Right cardiac atrium (tissue), 5 donors: ENCODE measurements at regions not wholly inside any gene's neighbourhood (a gene's known extent, or its start where the extent isn't known, plus 50 kb on each side); places are given as distances from the start of the nearest gene placed in this dataset.
"Not testable (repeated sequence)": the region's sequence is repeated elsewhere in the genome, so short reads cannot be mapped to it uniquely, and the experiment has no call there.

ENCODE experiments used
- ATAC-seq, 2 donors: fragments of 200-7000 bp; cut with Tn5 transposase; one replicate each; pipeline versions ENCODE4 v1.8.0 to v1.9.1; 2020; ENCODE audit warnings: moderate library complexity in 2 of 2, mild to moderate bottlenecking in 1 of 2
- DNase-seq, 3 donors: peaks; one replicate each; pipeline ENCODE4 v3.0.0-alpha.2; 2020
- H3K27ac ChIP-seq: one replicate; pipeline ENCODE4 v1.5.1; 2013; ENCODE audit warnings: mild to moderate bottlenecking, low read length, control low read depth, moderate library complexity
- H3K27me3 ChIP-seq: one replicate; pipeline ENCODE4 v1.6.1; 2013; ENCODE audit not compliant: control insufficient read depth, insufficient read depth
- H3K4me1 ChIP-seq: one replicate; pipeline ENCODE4 v1.6.1; 2013; ENCODE audit warnings: low read length; ENCODE audit not compliant: control insufficient read depth, insufficient read depth
- H3K4me3 ChIP-seq: one replicate; pipeline ENCODE4 v1.5.1; 2013; ENCODE audit warnings: low read length, control low read depth
- H3K9me3 ChIP-seq: one replicate; pipeline ENCODE4 v1.6.1; 2013; ENCODE audit warnings: low read length; ENCODE audit not compliant: control insufficient read depth
- WGBS: extraction: QIAGEN DNeasy Blood & Tissue Kit; methylation state at CpG from one replicate; pipeline ENCODE4 v1.1.7; 2013; 5-methylcytosine and 5-hydroxymethylcytosine counted together
- intact Hi-C, 4 donors: fragments of 100-400 bp; cut with DNase I; formaldehyde crosslinking; loops; one replicate each; pipeline versions ENCODE4 v1.11.0 to v1.14.0; 2022 to 2023
- donor health status: healthy with polysubstance abuse.
- donor health status: DM: no; HTN: yes; CAD: no.
- donor health status: DM: no; HTN: no; CAD: no.
- donor health status: DM: no; HTN: yes; CAD: no; lungs with severe emphysema.
- donor health status: DM: yes; HTN: yes; CAD: no.

DNA sequence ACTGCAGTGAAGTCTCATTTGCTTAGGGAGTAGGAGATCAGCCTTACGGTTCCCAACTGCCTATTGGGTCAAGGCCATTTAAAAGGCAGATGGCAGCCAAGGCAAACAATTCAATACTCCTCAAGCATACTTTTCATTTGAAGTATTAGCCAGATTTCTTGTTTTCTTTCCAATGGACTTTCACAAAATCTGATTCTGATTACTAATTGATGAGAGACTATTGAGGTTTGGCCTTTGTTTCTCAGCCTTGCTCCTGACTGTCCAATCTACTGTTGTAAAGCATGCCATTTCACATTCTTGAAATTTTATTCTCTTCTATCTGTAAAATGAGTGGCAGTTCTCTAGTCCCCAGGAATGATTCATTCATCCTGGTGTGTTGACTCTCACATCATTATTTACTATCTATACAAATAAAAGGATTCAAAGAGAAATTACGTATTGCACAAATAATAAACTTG is 166.2 kb upstream of the TGFBR2 start:
- Histone ChIP-seq H3K4me1 (peaks cover 5% of the 10 kb centered on the region), H3K4me3 (no peak overlapping the region), H3K9me3 (no peaks in the 10 kb centered on the region), H3K27ac (peak overlapping the region; percentile 48), H3K27me3 (no peaks in the 10 kb centered on the region)
- intact Hi-C loops, result no loop called here
- WGBS, result 67% methylated on average over 2 of the region's 2 CpGs
- DNase-seq (no peak), ATAC-seq (no peak)

DNA sequence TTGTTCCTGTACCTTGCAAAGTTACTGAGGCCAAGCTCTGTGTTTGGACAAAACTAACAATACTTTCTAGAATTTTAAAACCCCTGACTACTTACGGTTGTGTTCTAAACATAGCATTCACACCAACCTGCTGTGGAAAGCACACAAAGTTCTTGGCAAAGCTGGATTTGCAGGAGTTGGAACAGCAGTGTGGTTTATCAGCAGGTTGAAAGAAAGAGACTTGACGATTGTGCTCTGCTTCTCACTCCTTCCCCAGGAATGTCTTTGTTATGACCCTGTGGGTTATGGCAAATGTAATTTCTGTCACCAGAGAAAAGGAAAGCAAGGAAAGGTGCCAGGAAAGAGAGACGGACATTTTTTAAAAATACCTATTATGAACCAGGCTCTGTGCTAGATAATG is 165.5 kb upstream of the TGFBR2 start:
- no peaks in the 10 kb centered on the region for H3K9me3 ChIP-seq
- 32% methylated on average over 3 of the region's 3 CpGs for WGBS
- no peaks in the 10 kb centered on the region for H3K27me3 ChIP-seq
- H3K27ac ChIP-seq, result peak overlapping the region; percentile 90
- DNase-seq, result peak in 2 of 3 donors; percentile 19 to 30
- H3K4me1 ChIP-seq, result peaks cover 5% of the 10 kb centered on the region
- no peak overlapping the region for H3K4me3 ChIP-seq
- intact Hi-C loops, result no loop called here
- peak; percentile 89 to 94 for ATAC-seq

DNA sequence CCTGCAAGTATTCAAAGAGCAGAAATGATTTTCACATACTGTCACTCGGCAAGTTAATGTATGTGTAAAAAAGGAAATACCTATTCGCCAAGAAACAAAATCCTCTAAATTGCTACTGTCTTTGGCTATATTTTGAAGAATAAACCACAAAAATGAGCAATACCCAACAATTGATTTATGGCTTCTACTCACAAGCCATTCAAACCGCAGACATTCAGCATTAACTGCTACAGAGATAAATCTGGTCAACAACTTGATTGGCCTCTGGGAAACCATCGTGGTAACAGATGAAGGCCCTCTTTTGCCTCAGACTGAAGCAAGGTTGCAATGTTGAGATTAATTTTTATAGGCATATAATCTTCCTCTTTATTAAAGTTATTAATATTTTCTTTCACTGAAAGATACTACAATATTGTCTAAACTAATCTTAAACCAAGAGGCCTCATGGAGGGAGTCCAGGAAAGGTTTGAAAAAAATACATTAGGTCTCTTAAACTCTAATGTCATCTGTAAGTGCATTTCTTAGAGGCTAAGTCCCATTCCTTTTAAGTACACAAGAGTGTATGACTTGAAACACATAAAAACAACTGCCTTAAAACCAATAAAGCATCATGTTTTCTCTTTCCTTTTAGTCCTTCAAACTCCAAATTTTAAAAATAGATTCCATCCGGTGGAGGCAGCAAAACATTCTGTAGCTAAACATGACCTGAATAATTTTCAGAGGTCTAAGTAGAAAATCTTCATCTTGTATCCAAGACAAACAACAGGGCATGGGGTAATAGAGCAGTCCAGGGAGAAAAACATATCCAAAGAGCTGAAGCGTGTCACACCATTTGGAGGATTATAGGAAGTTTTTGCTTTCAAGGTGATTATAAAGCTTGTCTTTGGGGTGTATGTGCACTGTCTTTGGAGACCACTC is 162.4 kb upstream of the TGFBR2 start:
- Histone ChIP-seq H3K27ac (no peak overlapping the region), H3K4me3 (no peak overlapping the region), H3K4me1 (peaks cover 3% of the 10 kb centered on the region), H3K9me3 (no peaks in the 10 kb centered on the region), H3K27me3 (no peaks in the 10 kb centered on the region)
- intact Hi-C loops, result no loop called here
- no peak for DNase-seq
- peak; percentile 44 to 45 for ATAC-seq
- 71% methylated on average over 6 of the region's 6 CpGs for WGBS

DNA sequence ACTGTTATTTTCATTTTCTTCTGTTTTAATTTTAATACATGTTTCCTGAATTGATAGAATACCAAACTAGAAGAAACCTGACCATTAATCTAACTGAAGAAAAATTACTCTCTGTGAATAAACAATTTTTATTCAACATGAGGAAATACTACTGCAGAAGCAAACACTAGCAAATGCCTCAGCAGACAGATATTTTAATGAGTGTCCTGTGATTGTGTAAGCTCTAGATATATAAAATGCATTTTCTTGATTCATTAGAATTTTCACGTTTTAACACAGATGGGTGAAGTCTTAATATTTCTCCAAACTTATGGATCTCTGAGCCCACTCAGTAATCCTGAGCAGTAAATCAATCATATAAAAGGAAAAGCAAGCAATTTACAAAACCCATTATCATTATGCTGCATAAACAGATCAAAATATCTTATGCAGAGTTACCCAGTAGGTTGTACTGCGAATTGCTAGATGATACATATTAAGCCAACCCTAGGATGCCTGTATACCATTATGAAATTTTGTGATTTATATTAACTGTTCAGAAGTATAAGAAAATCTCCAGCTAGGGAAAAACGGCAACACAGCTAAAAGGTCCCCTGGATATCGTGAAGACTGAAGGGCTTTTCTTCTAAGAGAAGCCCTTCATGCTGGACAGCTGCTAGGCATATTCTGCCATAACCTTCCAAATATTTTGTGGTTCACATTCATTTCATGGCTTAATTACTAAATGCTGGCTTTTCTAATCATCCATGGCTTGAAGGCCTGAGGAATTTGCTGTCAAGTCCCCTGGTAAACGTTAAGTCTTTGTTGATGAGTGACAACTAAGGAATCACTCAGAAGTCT is 157.7 kb upstream of the TGFBR2 start:
- DNase-seq (no peak), ATAC-seq (no peak)
- H3K9me3 ChIP-seq, result no peaks in the 10 kb centered on the region
- H3K27me3 ChIP-seq, result no peaks in the 10 kb centered on the region
- WGBS, result 73% methylated on average over 5 of the region's 5 CpGs
- H3K4me3 ChIP-seq, result no peak overlapping the region
- H3K27ac ChIP-seq, result no peak overlapping the region
- H3K4me1 ChIP-seq, result no peaks in the 10 kb centered on the region
- intact Hi-C loops, result no loop called here

DNA sequence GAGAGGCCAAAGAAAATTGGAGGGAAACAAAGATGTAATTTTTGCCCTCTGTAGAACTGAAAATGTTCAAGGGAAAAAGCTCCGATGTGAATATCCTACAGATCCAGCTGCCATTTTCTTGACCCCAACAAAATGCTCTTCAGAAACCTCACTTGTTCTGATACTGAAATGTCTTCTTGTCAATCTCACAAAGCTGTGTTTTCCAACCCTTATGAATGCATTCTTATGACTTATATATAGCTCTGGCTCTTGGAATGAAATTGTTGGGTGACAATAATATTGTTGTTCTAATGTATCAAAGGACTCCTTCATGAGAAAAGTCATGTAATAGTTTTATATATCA is 157.1 kb upstream of the TGFBR2 start:
- Histone ChIP-seq H3K4me1 (no peaks in the 10 kb centered on the region), H3K27ac (no peak overlapping the region), H3K9me3 (no peaks in the 10 kb centered on the region), H3K27me3 (no peaks in the 10 kb centered on the region), H3K4me3 (no peak overlapping the region)
- 74% methylated on average over 1 of the region's 1 CpG for WGBS
- no peak for ATAC-seq
- intact Hi-C loops, result no loop called here
- no peak for DNase-seq

DNA sequence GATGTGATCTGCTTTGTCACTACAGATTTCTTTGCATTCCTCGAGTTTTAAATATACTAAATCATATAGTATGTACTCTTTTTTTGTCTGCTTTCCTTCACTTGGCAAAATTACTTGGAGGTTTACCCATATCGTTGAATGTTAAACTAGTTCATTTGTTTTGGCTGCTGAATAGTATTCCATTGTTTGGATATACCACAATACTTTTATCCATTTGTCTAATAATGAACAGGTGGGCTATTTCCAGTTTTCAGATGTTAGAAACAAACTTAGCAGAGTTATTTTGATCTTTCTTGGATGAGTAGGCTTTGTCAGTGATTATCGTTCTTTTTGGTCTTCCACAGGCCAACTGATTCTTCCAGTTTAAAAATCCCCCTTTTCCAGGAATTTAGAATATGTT is 154.0 kb upstream of the TGFBR2 start:
- H3K4me3 ChIP-seq, result no peak overlapping the region
- no peak overlapping the region for H3K27ac ChIP-seq
- no peak for DNase-seq
- peaks cover 1% of the 10 kb centered on the region for H3K4me1 ChIP-seq
- no peak for ATAC-seq
- H3K27me3 ChIP-seq, result no peaks in the 10 kb centered on the region
- 93% methylated on average over 3 of the region's 3 CpGs for WGBS
- H3K9me3 ChIP-seq, result no peaks in the 10 kb centered on the region
- intact Hi-C loops, result loop anchor here in 2 of 4 donors (10.0 kb wide), 2 partner anchors 62 to 108 kb away; no protein-coding TSS in a partner anchor

DNA sequence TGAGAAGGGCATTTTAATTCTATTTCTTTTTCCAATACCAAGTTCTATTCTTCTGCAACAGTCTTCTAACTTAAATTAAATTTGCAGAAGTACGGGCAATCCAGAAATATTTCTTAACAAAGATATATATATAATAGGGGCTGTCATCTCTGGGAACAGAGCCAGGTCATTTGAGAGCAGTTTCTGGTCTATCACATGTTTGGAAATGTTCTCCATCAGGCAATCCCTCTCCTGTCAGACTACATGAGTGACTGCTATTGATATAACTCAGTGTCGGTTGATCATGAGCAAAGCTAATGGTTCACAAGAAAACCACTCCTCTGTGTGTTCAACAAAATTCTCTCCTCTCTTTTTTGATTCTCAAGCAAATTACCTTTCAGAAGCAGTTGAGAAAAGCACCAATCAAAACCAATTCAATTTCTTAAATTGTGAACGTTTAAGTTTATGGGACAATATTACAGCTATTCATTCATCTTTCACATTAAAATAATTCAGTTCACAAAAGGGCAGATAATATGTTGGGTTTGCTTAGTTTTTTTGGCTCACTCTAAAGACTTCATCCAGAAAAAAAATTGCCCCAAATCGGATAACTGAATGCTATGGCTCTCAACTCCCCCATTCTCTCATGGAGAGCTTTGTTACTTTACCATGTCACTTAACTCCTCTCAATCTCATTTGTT is 152.9 kb upstream of the TGFBR2 start:
- WGBS, result 45% methylated on average over 4 of the region's 4 CpGs
- ATAC-seq (peak; percentile 43 to 48), DNase-seq (no peak)
- Histone ChIP-seq H3K4me1 (peaks cover 1% of the 10 kb centered on the region), H3K27ac (no peak overlapping the region), H3K4me3 (no peak overlapping the region), H3K9me3 (no peaks in the 10 kb centered on the region), H3K27me3 (no peaks in the 10 kb centered on the region)
- intact Hi-C loops, result loop anchor here in 2 of 4 donors (10.0 kb wide), 2 partner anchors 61 to 109 kb away; no protein-coding TSS in a partner anchor

DNA sequence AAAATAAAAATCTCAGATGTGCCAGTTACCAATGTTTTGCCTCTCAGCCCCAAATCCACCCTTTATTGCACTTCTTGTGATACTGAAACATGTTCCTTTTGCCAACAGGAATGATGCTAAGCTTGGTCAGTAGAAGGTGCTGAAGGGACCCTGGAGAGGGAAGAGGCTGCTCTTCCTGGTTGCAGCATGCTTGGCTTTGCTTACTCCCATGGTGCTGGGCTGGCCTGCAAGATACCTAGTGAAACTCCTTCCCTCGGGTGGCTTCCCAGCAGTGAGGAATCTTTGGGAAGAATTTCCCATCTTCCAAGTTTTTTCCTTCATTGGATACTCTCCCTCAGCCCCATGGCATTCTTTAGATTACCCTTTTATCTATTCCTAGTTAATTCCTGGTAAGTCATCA is 151.8 kb upstream of the TGFBR2 start:
- Histone ChIP-seq H3K9me3 (no peaks in the 10 kb centered on the region), H3K4me1 (peaks cover 1% of the 10 kb centered on the region), H3K4me3 (no peak overlapping the region), H3K27ac (peak overlapping the region; percentile 53), H3K27me3 (no peaks in the 10 kb centered on the region)
- DNase-seq (peak; percentile 50 to 70 (median 54)), ATAC-seq (peak; percentile 59)
- intact Hi-C loops, result loop anchor here in 2 of 4 donors (10.0 kb wide), 2 partner anchors 60 to 110 kb away; no protein-coding TSS in a partner anchor
- WGBS, result 75% methylated on average over 1 of the region's 1 CpG

DNA sequence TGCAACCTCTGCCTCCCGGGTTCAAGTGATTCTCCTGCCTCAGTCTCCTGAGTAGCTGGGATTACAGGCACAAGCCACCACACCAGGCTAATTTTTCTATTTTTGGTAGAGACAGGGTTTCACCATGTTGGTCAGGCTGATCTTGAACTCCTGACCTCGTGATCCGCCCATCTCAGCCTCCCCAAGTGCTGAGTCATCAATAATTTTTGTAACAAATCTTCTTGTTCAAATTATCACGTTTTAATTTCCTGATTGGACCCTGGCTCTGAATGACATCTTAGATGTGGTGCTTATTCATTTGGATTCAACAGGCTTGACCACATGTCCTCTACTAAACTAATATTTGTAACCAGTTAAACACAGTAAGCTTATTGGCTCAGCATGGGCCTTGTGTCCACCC is 151.3 kb upstream of the TGFBR2 start:
- WGBS, result 86% methylated on average over 4 of the region's 4 CpGs
- intact Hi-C loops, result loop anchor here in 2 of 4 donors (10.0 kb wide), 2 partner anchors 60 to 110 kb away; no protein-coding TSS in a partner anchor
- H3K4me1 ChIP-seq, H3K4me3 ChIP-seq, H3K27me3 ChIP-seq, H3K9me3 ChIP-seq, H3K27ac ChIP-seq, DNase-seq: not testable (repeated sequence)
- peak in 1 of 2 donors; percentile 22 for ATAC-seq

DNA sequence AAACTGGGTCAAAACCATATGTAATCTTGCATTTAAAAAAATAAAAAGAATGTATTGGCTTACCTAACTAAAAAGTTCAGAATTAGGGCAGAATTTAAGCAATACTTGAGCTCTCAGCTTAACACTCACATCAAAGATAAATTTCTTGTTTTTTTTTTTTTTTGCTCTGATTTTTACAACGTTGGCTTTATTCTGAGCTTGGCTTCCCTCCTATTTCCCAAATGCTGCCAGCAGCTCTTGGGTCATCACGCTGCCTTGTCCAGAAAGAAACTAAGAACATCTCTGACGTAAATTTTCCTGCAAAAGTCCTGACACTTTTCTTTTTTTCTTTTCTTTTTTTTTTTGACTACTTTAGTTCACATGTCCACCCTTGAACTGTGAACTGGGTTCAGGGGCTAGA is 150.6 kb upstream of the TGFBR2 start:
- H3K9me3 ChIP-seq, result no peaks in the 10 kb centered on the region
- H3K4me3 ChIP-seq, result no peak overlapping the region
- DNase-seq (peak; percentile 55 to 67 (median 58)), ATAC-seq (peak; percentile 66 to 72)
- H3K27ac ChIP-seq, result no peak overlapping the region
- intact Hi-C loops, result loop anchor here in 2 of 4 donors (10.0 kb wide), 2 partner anchors 59 to 111 kb away; no protein-coding TSS in a partner anchor
- WGBS, result 37% methylated on average over 3 of the region's 3 CpGs
- no peaks in the 10 kb centered on the region for H3K27me3 ChIP-seq
- H3K4me1 ChIP-seq, result peaks cover 1% of the 10 kb centered on the region
